ENCODE measurements at regions not wholly inside any gene's neighbourhood (a gene's known extent, or its start where the extent isn't known, plus 50 kb on each side); places are given as distances from the start of the nearest gene placed in this dataset.

GRCh38 chr11:71146846-71147245 lies 105.5 kb downstream of the SHANK2 start:
- Histone ChIP-seq H3K9ac (ENCODE audit: low read length) (no peak overlapping the region), H3K27me3 (ENCODE audit: low read depth, low read length) (no peaks in the 10 kb centered on the region), H3K4me1 (ENCODE audit: low read length) (no peaks in the 10 kb centered on the region), H3K27ac (ENCODE audit: low read length) (no peak overlapping the region), H4K20me1 (ENCODE audit: insufficient read depth, low read length) (no peaks in the 10 kb centered on the region), H3K4me3 (ENCODE audit: low read length) (no peak overlapping the region), H3K79me2 (ENCODE audit: low read length) (no peaks in the 10 kb centered on the region), H2AFZ (ENCODE audit: low read depth, low read length) (no peak overlapping the region), H3K4me2 (ENCODE audit: low read length) (no peak overlapping the region), H3K9me3 (ENCODE audit: insufficient read depth, low read length) (no peaks in the 10 kb centered on the region), H3K36me3 (replicated peaks; ENCODE audit: low read depth, low read length) (no peaks in the 10 kb centered on the region)
- TF ChIP-seq EZH2phosphoT487 (IDR thresholded peaks at IDR 0.05; ENCODE audit: low read depth) (no peak), CTCF (IDR thresholded peaks at IDR 0.05; ENCODE audit: low read depth, low read length) (no peak)

GRCh38 chr11:71145988-71146824 lies 106.2 kb downstream of the SHANK2 start:
- no peak for TF ChIP-seq CTCF (IDR thresholded peaks at IDR 0.05; ENCODE audit: low read depth, low read length)
- TF ChIP-seq EZH2phosphoT487 (IDR thresholded peaks at IDR 0.05; ENCODE audit: low read depth) = no peak
- Histone ChIP-seq H3K79me2 (ENCODE audit: low read length) (no peaks in the 10 kb centered on the region), H3K27me3 (ENCODE audit: low read depth, low read length) (no peaks in the 10 kb centered on the region), H4K20me1 (ENCODE audit: insufficient read depth, low read length) (no peaks in the 10 kb centered on the region), H3K36me3 (replicated peaks; ENCODE audit: low read depth, low read length) (no peaks in the 10 kb centered on the region), H3K9me3 (ENCODE audit: insufficient read depth, low read length) (no peaks in the 10 kb centered on the region), H3K4me2 (ENCODE audit: low read length) (no peak overlapping the region), H3K27ac (ENCODE audit: low read length) (no peak overlapping the region), H3K4me1 (ENCODE audit: low read length) (no peaks in the 10 kb centered on the region), H2AFZ (ENCODE audit: low read depth, low read length) (no peak overlapping the region), H3K9ac (ENCODE audit: low read length) (no peak overlapping the region), H3K4me3 (ENCODE audit: low read length) (no peak overlapping the region)

GRCh38 chr11:71145368-71145767 lies 107.0 kb downstream of the SHANK2 start:
- Histone ChIP-seq H3K9ac (ENCODE audit: low read length) (no peak overlapping the region), H3K4me3 (ENCODE audit: low read length) (no peak overlapping the region), H3K9me3 (ENCODE audit: insufficient read depth, low read length) (no peaks in the 10 kb centered on the region), H4K20me1 (ENCODE audit: insufficient read depth, low read length) (no peaks in the 10 kb centered on the region), H3K4me1 (ENCODE audit: low read length) (no peaks in the 10 kb centered on the region), H3K27me3 (ENCODE audit: low read depth, low read length) (no peaks in the 10 kb centered on the region), H3K36me3 (replicated peaks; ENCODE audit: low read depth, low read length) (no peaks in the 10 kb centered on the region), H2AFZ (ENCODE audit: low read depth, low read length) (no peak overlapping the region), H3K79me2 (ENCODE audit: low read length) (no peaks in the 10 kb centered on the region), H3K27ac (ENCODE audit: low read length) (no peak overlapping the region), H3K4me2 (ENCODE audit: low read length) (no peak overlapping the region)
- no peak for TF ChIP-seq CTCF (IDR thresholded peaks at IDR 0.05; ENCODE audit: low read depth, low read length)
- no peak for TF ChIP-seq EZH2phosphoT487 (IDR thresholded peaks at IDR 0.05; ENCODE audit: low read depth)

- no peak overlapping the region for H2AFZ ChIP-seq (ENCODE audit: low read depth, low read length)
- no peak overlapping the region for H3K4me3 ChIP-seq (ENCODE audit: low read length)
- H3K36me3 ChIP-seq (replicated peaks; ENCODE audit: low read depth, low read length) = no peaks in the 10 kb centered on the region
- no peaks in the 10 kb centered on the region for H3K9me3 ChIP-seq (ENCODE audit: insufficient read depth, low read length)
- H3K79me2 ChIP-seq (ENCODE audit: low read length) = no peaks in the 10 kb centered on the region
- no peaks in the 10 kb centered on the region for H3K27me3 ChIP-seq (ENCODE audit: low read depth, low read length)
- no peak overlapping the region for H3K27ac ChIP-seq (ENCODE audit: low read length)
- H3K4me2 ChIP-seq (ENCODE audit: low read length) = no peak overlapping the region
- no peak overlapping the region for H3K9ac ChIP-seq (ENCODE audit: low read length)
- H4K20me1 ChIP-seq (ENCODE audit: insufficient read depth, low read length) = no peaks in the 10 kb centered on the region
- TF ChIP-seq EZH2phosphoT487 (IDR thresholded peaks at IDR 0.05; ENCODE audit: low read depth) (no peak), CTCF (IDR thresholded peaks at IDR 0.05; ENCODE audit: low read depth, low read length) (no peak)
- no peaks in the 10 kb centered on the region for H3K4me1 ChIP-seq (ENCODE audit: low read length)
Measured at GRCh38 chr11:71144736-71145135, 107.6 kb downstream of the SHANK2 start.

Data from OCI-LY3 (cell line).